Osteocyte (in vitro differentiated cells): ENCODE measurements at regions not wholly inside any gene's neighbourhood (a gene's known extent, or its start where the extent isn't known, plus 50 kb on each side); places are given as distances from the start of the nearest gene placed in this dataset.
"Not testable (repeated sequence)": the region's sequence is repeated elsewhere in the genome, so short reads cannot be mapped to it uniquely, and the experiment has no call there.

ENCODE experiments used
- DNase-seq: peaks from one replicate; pipeline ENCODE4 v3.0.0; 2021; ENCODE audit warnings: mixed read lengths; ENCODE audit not compliant: unreplicated experiment; ENCODE audit errors: extremely low spot score
- H3K27ac Mint-ChIP-seq: one replicate; pipeline ENCODE4 v1.8.0; 2021; ENCODE audit warnings: mild to moderate bottlenecking, mixed read lengths; ENCODE audit not compliant: unreplicated experiment
- H3K27me3 Mint-ChIP-seq: one replicate; pipeline ENCODE4 v1.8.0; 2021; ENCODE audit warnings: mixed read lengths; ENCODE audit not compliant: unreplicated experiment
- H3K36me3 Mint-ChIP-seq: one replicate; pipeline ENCODE4 v1.8.0; 2021; ENCODE audit warnings: mixed read lengths; ENCODE audit not compliant: unreplicated experiment
- H3K4me1 Mint-ChIP-seq: one replicate; pipeline ENCODE4 v1.8.0; 2021; ENCODE audit warnings: mixed read lengths; ENCODE audit not compliant: unreplicated experiment
- H3K4me3 Mint-ChIP-seq: one replicate; pipeline ENCODE4 v1.8.0; 2021; ENCODE audit warnings: mild to moderate bottlenecking, moderate library complexity, mixed read lengths; ENCODE audit not compliant: unreplicated experiment
- H3K9me3 Mint-ChIP-seq: one replicate; pipeline ENCODE4 v1.8.0; 2021; ENCODE audit warnings: mixed read lengths; ENCODE audit not compliant: unreplicated experiment
- TF ChIP-seq, protein P1 (sequence below): fragments of 200-600 bp; sonication (generic); IDR thresholded peaks from 2 replicates; pipeline ENCODE4 v1.5.0; 2021; ENCODE audit warnings: antibody characterized with exemption, mild to moderate bottlenecking, moderate library complexity

DNA sequence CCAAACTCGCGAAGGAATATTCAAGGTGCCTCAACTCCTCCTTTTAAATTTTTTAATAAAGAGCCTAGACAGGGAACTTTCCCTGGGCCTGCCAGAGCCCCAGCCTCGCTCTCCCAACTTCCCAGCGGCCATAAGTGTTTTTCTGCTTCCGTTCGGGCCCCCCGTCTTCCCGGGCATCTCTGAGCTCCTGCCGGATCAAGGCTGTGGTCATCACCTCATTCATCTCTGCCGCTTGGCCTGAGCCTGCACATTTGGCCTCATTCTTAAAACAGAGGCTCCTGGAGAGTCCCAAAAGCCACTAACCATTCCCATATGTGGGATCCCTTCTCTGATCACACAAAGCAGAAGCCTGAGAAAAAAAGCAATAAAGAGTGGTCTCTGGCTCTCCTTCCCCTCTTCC, 969.1 kb upstream of the DEFB115 start:
- no peak for DNase-seq
- Mint-ChIP-seq H3K9me3 (peaks cover 18% of the 10 kb centered on the region), H3K36me3 (no peaks in the 10 kb centered on the region), H3K4me3 (no peak overlapping the region), H3K27ac (no peak overlapping the region), H3K27me3 (no peaks in the 10 kb centered on the region), H3K4me1 (no peaks in the 10 kb centered on the region)
- TF ChIP-seq, protein P1, sequence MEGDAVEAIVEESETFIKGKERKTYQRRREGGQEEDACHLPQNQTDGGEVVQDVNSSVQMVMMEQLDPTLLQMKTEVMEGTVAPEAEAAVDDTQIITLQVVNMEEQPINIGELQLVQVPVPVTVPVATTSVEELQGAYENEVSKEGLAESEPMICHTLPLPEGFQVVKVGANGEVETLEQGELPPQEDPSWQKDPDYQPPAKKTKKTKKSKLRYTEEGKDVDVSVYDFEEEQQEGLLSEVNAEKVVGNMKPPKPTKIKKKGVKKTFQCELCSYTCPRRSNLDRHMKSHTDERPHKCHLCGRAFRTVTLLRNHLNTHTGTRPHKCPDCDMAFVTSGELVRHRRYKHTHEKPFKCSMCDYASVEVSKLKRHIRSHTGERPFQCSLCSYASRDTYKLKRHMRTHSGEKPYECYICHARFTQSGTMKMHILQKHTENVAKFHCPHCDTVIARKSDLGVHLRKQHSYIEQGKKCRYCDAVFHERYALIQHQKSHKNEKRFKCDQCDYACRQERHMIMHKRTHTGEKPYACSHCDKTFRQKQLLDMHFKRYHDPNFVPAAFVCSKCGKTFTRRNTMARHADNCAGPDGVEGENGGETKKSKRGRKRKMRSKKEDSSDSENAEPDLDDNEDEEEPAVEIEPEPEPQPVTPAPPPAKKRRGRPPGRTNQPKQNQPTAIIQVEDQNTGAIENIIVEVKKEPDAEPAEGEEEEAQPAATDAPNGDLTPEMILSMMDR, result no peak

DNA sequence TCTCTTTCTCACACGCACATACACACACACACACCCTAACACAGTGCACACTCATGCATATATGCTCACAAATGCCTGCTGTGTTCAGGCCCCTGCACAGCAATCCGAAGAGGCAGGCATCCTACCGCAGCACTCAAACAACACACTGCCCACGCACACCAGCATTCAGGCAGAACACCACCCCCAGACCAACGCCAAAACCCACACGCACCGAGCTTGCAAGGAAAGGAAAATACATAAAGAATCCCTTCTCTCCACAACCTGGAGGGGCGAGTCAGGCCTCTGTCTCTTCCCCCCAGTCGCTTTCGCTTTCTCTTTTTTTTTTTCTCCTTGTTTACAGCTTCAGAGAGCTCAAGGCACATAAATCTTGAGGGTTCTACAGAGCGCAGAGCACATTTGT, 968.4 kb upstream of the DEFB115 start:
- H3K4me1 Mint-ChIP-seq, H3K27me3 Mint-ChIP-seq, H3K4me3 Mint-ChIP-seq, DNase-seq, H3K36me3 Mint-ChIP-seq, H3K27ac Mint-ChIP-seq: not testable (repeated sequence)
- H3K9me3 Mint-ChIP-seq, result peaks cover 22% of the 10 kb centered on the region

DNA sequence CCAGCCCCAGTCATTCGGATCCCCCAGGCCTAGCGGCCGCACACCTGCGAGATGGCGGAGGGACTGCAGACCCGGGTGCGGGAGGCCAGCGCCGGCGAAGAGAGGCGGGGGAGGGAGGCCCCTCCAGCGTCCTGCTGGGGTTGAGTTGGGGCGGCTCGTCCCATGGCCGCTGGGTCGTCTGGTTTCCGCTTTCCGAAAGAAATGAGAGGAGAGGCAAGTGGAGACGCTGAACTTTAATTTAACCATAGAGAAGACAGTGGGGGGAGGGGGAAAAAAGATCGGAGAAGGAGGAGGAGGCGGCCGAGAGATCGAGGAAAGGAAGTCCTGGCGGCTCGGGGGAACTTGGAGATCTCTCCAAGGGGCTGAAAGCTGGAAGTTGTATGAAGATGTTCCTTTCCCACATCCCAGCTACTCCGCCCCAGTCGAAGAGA, 967.7 kb upstream of the DEFB115 start:
- not testable (repeated sequence) for H3K27ac Mint-ChIP-seq, H3K36me3 Mint-ChIP-seq, H3K27me3 Mint-ChIP-seq, DNase-seq, H3K4me3 Mint-ChIP-seq, H3K4me1 Mint-ChIP-seq
- H3K9me3 Mint-ChIP-seq, result peaks cover 22% of the 10 kb centered on the region

DNA sequence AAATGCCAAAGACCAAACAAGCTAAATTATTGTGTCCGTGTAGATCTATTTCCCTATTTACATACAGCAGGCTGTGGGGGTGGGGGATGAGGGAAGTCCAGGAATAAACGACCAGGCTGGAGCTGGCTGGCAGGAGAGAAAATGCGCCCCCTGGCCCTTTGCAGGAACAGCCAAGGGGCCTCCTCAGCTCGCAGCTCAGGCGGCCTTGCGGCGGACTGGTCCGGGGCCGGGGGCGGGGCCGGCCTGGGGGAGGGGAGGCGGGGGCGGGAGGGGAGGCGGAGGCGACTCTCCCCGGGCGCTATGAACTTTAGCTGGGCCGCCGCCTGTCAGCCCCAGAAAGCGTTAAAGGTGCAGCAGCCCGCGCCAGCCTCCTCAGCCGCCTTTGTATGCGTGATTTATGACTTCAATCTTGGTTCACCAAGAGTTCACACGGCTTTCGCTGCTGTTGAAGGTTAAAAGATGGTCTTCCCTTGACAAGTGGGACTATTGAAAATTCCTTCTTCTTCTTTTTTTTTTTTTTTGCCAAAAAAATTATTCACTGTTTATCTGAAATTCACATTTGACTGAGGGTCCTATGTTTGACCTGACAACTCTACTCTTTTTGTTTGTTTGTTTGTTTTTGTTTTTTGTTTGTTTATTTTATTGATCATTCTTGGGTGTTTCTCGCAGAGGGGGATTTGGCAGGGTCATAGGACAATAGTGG, 967.0 kb upstream of the DEFB115 start:
- not testable (repeated sequence) for H3K4me3 Mint-ChIP-seq, H3K4me1 Mint-ChIP-seq, H3K36me3 Mint-ChIP-seq, H3K27me3 Mint-ChIP-seq, H3K27ac Mint-ChIP-seq, DNase-seq
- peaks cover 22% of the 10 kb centered on the region for H3K9me3 Mint-ChIP-seq

DNA sequence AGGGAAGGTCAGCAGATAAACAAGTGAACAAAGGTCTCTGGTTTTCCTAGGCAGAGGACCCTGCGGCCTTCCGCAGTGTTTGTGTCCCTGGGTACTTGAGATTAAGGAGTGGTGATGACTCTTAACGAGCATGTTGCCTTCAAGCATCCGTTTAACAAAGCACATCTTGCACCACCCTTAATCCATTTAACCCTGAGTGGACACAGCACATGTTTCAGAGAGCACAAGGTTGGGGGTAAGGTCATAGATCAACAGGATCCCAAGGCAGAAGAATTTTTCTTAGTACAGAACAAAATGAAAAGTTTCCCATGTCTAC, 966.4 kb upstream of the DEFB115 start:
- not testable (repeated sequence) for H3K27ac Mint-ChIP-seq, DNase-seq, H3K36me3 Mint-ChIP-seq, H3K4me1 Mint-ChIP-seq, H3K4me3 Mint-ChIP-seq, H3K27me3 Mint-ChIP-seq
- H3K9me3 Mint-ChIP-seq, result peaks cover 23% of the 10 kb centered on the region

DNA sequence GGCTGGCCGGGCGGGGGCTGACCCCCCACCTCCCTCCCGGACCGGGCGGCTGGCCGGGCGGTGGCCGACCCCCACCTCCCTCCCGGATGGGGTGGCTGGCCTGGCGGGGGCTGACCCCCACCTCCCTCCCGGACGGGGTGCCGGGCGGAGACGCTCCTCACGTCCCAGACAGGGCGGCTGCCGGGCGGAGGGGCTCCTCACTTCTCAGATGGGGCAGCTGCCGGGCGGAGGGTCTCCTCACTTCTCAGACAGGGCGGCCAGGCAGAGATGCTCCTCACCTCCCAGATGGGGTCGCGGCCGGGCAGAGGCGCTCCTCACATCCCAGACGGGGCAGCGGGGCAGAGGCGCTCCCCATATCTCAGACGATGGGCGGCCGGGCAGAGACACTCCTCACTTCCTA, 965.8 kb upstream of the DEFB115 start:
- not testable (repeated sequence) for H3K4me3 Mint-ChIP-seq, H3K4me1 Mint-ChIP-seq, H3K36me3 Mint-ChIP-seq, H3K27me3 Mint-ChIP-seq, H3K27ac Mint-ChIP-seq, DNase-seq
- peaks cover 26% of the 10 kb centered on the region for H3K9me3 Mint-ChIP-seq

DNA sequence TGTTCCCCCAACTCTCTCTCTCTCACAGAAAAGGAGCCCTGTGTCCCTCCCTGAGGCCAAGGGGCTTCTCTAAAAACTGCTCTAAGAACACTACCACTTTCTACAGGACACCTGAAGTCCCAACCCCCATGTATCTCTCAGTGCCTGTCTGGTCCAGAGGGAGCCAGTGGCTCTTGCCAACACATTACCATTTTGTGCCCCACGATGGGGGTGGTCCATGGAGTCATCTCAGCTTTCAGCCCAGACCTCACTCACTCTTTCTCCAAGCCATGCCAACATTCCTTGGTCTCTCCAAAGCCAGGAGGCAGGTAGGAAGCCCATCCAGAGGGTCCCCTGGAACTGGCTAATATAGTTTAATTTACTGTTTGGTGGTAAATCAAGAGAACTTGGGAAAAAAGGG, 962.1 kb upstream of the DEFB115 start:
- H3K36me3 Mint-ChIP-seq, H3K4me1 Mint-ChIP-seq, H3K27ac Mint-ChIP-seq, H3K4me3 Mint-ChIP-seq, H3K27me3 Mint-ChIP-seq: not testable (repeated sequence)
- DNase-seq, result peak; percentile 62
- peaks cover 30% of the 10 kb centered on the region for H3K9me3 Mint-ChIP-seq

DNA sequence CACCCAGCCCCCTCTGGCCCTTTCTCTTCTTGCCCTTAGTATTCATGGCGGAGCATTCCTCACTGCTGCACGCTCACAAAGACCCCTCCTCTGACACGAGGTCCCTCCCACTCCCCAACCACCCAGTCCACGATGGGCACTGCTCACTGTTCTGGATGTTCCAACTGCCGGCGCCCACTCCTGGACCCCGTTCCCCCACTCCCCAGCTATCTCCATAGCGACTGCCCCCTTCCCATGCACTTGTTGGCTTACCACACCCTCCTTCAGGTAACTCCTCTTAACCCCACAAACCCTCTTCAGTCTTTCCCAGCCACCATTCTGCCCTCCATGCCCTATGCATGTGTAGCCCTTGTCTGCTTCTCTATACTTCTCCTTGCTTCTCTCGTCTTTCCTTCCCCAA, 961.5 kb upstream of the DEFB115 start:
- peaks cover 26% of the 10 kb centered on the region for H3K9me3 Mint-ChIP-seq
- not testable (repeated sequence) for H3K4me1 Mint-ChIP-seq, H3K36me3 Mint-ChIP-seq, H3K27me3 Mint-ChIP-seq, H3K27ac Mint-ChIP-seq, H3K4me3 Mint-ChIP-seq
- peak; percentile 68 for DNase-seq

DNA sequence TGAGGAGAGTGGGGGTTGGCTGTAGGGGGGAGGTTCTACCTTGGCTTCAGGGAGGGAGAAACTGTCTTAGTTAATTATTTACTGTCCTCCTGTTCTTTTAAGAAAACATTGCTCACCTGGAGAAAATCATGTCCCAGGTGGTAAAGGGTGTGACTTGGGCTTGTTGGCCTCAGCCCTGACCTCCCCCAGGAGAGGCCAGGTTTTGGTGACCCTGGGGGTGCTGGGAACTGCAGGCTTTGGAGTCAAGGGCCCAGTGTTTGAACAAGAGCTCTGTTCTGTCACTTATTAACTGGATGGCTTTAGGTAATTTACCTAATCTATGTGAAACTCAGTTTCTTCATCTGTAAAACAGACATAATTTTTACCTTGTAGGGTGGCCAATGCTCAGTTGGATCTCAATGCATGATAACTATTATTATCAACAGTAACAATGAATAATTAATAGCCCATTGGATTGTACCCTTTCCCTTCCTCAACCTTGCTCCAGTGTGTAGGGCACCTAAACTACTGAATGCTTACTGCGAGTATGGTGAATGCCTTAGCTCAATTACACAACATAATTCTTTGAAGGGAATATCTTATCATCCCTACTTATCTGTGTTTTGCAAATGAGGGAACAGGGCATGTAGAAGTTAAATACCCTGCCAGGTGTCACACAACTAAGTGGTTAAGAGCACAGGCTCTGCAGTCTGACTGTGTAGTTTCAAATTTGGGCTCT, 959.4 kb upstream of the DEFB115 start:
- H3K9me3 Mint-ChIP-seq, result peaks cover 31% of the 10 kb centered on the region
- not testable (repeated sequence) for H3K27me3 Mint-ChIP-seq, H3K4me3 Mint-ChIP-seq, H3K27ac Mint-ChIP-seq, H3K4me1 Mint-ChIP-seq, H3K36me3 Mint-ChIP-seq, DNase-seq

DNA sequence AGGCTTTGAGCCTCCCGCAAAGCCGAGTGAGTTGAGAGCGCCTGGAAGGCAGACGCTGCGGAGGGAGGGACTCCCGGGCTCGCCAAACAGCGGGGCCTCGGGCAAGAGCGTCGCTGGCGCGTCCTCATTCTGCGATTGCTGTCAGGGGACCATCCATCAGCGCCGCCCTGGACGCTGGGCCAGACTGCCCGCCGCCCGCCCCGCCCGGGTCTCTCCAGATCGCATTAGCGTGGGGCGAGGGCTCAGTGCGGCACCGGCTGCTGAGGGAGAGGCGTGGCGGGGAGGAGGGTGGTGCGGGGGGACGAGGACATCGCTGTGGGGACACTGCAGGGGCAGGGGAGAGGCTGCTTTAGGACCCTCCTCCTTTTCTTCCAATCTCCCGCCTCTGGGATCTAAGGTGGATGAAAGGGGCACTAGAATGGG, 957.2 kb upstream of the DEFB115 start:
- not testable (repeated sequence) for H3K36me3 Mint-ChIP-seq, H3K27me3 Mint-ChIP-seq, H3K27ac Mint-ChIP-seq, H3K4me1 Mint-ChIP-seq, H3K4me3 Mint-ChIP-seq
- peaks cover 35% of the 10 kb centered on the region for H3K9me3 Mint-ChIP-seq
- DNase-seq, result peak; percentile 66

DNA sequence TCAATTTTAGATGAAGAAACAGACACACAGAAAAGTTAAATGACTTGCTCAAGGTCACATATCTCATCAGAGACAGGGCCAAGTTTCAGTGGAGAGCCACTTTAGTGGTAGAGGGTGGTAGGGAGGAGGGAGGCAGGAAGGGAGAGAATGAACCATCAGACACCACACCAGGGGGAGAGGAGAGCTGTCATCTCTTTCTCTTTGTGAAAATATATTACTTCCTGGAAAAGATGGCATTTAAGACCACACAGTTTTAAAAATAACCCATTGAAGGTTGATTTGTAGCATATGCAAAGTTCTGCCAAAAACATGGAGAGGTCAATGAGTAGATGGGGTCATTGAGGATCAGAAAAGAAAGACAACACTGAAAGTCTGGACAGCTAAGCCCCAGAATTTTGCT, 954.7 kb upstream of the DEFB115 start:
- H3K27me3 Mint-ChIP-seq, H3K27ac Mint-ChIP-seq, H3K36me3 Mint-ChIP-seq, H3K4me3 Mint-ChIP-seq, H3K4me1 Mint-ChIP-seq, DNase-seq: not testable (repeated sequence)
- H3K9me3 Mint-ChIP-seq, result peaks cover 27% of the 10 kb centered on the region
